Naive thymus-derived CD4-positive, alpha-beta T cell (primary cell): ENCODE measurements at regions not wholly inside any gene's neighbourhood (a gene's known extent, or its start where the extent isn't known, plus 50 kb on each side); places are given as distances from the start of the nearest gene placed in this dataset.

Experiments
- ATAC-seq: fragments of 150-1000 bp; cut with Tn5 transposase; 2 replicates; pipeline ENCODE4 v1.10.0; 2021; ENCODE audit warnings: mild to moderate bottlenecking, moderate library complexity
- CTCF ChIA-PET: fragments of 350-600 bp; sonication (Branson Sonifier 250); formaldehyde crosslinking; loops from one replicate; lab custom pipeline; 2021; ENCODE audit warnings: antibody characterized with exemption; lab: Charles Lee
- POLR2A ChIA-PET: fragments of 350-600 bp; sonication (Branson Sonifier 250); formaldehyde crosslinking; loops from one replicate; lab custom pipeline; 2021; ENCODE audit warnings: antibody characterized with exemption, inconsistent platforms; lab: Charles Lee
- DNase-seq, 9 donors: peaks; one replicate each; pipeline versions ENCODE4 v3.0.0 to v3.0.0-alpha.2; 2020 to 2022; ENCODE audit warnings: mixed read lengths in 1 of 9
- H3K27ac ChIP-seq: one replicate; pipeline ENCODE4 v1.7.0; 2013; ENCODE audit warnings: mild to moderate bottlenecking, low read depth, low read length, moderate library complexity
- H3K27me3 ChIP-seq, 2 donors: one replicate each; pipeline ENCODE4 v1.7.0; 2013; ENCODE audit warnings: low read length in 2 of 2, mild to moderate bottlenecking in 2 of 2, moderate library complexity in 2 of 2; ENCODE audit not compliant: control insufficient read depth in 2 of 2, insufficient read depth in 2 of 2
- H3K36me3 ChIP-seq, 3 experiments: 1 replicate in 2 of 3; 2 replicates in 1 of 3; pipeline ENCODE4 v1.7.0; 2013; ENCODE audit warnings: low read length in 3 of 3, mild to moderate bottlenecking in 3 of 3, moderate library complexity in 1 of 3; ENCODE audit not compliant: insufficient read depth in 3 of 3, control insufficient read depth in 2 of 3
- H3K4me1 ChIP-seq, 2 donors: one replicate each; pipeline ENCODE4 v1.7.0; 2013; ENCODE audit warnings: low read length in 2 of 2, mild to moderate bottlenecking in 2 of 2, moderate library complexity in 1 of 2; ENCODE audit not compliant: control insufficient read depth in 2 of 2, insufficient read depth in 2 of 2
- H3K4me3 ChIP-seq: 2 replicates; pipeline ENCODE4 v1.7.0; 2013; ENCODE audit warnings: mild to moderate bottlenecking, low read length
- H3K9me3 ChIP-seq, 3 experiments: 1 replicate in 2 of 3; 2 replicates in 1 of 3; pipeline ENCODE4 v1.7.0; 2013; ENCODE audit warnings: low read length in 3 of 3; ENCODE audit not compliant: control insufficient read depth in 2 of 3
- H3K27ac Mint-ChIP-seq, 9 donors: one replicate each; pipeline ENCODE4 v1.8.0; 2020 to 2022; ENCODE audit warnings: mixed read lengths in 9 of 9, mild to moderate bottlenecking in 8 of 9, moderate library complexity in 5 of 9, inconsistent platforms in 2 of 9
- H3K27me3 Mint-ChIP-seq, 5 donors: one replicate each; pipeline ENCODE4 v1.8.0; 2021 to 2022; ENCODE audit warnings: mixed read lengths in 5 of 5, mild to moderate bottlenecking in 1 of 5
- H3K36me3 Mint-ChIP-seq, 5 donors: one replicate each; pipeline ENCODE4 v1.8.0; 2020 to 2022; ENCODE audit warnings: mixed read lengths in 5 of 5, mild to moderate bottlenecking in 3 of 5, inconsistent platforms in 1 of 5
- H3K4me1 Mint-ChIP-seq, 7 donors: one replicate each; pipeline ENCODE4 v1.8.0; 2020 to 2022; ENCODE audit warnings: mixed read lengths in 7 of 7, mild to moderate bottlenecking in 3 of 7, inconsistent platforms in 1 of 7
- H3K4me3 Mint-ChIP-seq, 10 donors: one replicate each; pipeline ENCODE4 v1.8.0; 2020 to 2022; ENCODE audit warnings: mild to moderate bottlenecking in 10 of 10, mixed read lengths in 10 of 10, moderate library complexity in 6 of 10, inconsistent platforms in 2 of 10
- H3K9me3 Mint-ChIP-seq, 11 donors: one replicate each; pipeline ENCODE4 v1.8.0; 2020 to 2022; ENCODE audit warnings: mixed read lengths in 11 of 11, mild to moderate bottlenecking in 4 of 11, inconsistent platforms in 1 of 11, moderate library complexity in 1 of 11
- intact Hi-C, 2 donors: fragments of 100-400 bp; cut with micrococcal nuclease; formaldehyde crosslinking; loops; one replicate each; pipeline ENCODE4 v1.15.1; 2023

- H3K36me3 Mint-ChIP-seq, result peaks cover 0 to 4% (median 0%) of the 10 kb centered on the region in 5 donors
- peaks cover 0 to 3% (median 0%) of the 10 kb centered on the region in 11 donors for H3K9me3 Mint-ChIP-seq
- ChIA-PET POLR2A (no interaction called here), CTCF (no interaction called here)
- peaks cover 0 to 14% (median 5%) of the 10 kb centered on the region in 7 donors for H3K4me1 Mint-ChIP-seq
- H3K27ac ChIP-seq, result no peak overlapping the region
- H3K4me3 Mint-ChIP-seq, result no peak overlapping the region
- DNase-seq (no peak), ATAC-seq (no peak)
- no peaks in the 10 kb centered on the region for H3K9me3 ChIP-seq
- peaks cover 20 to 48% (median 29%) of the 10 kb centered on the region in 5 donors for H3K27me3 Mint-ChIP-seq
- H3K4me1 ChIP-seq, result no peaks in the 10 kb centered on the region
- no peaks in the 10 kb centered on the region for H3K36me3 ChIP-seq
- H3K27me3 ChIP-seq, result no peaks in the 10 kb centered on the region
- no peak overlapping the region for H3K27ac Mint-ChIP-seq
- no peak overlapping the region for H3K4me3 ChIP-seq
- intact Hi-C loops, result no loop called here
Observed at GRCh38 chr2:217011576-217011975, 151.7 kb upstream of the TNP1 start.

GRCh38 chr2:217010173-217010572, 150.3 kb upstream of the TNP1 start:
- ChIA-PET POLR2A (no interaction called here), CTCF (no interaction called here)
- H3K27ac Mint-ChIP-seq, result no peak overlapping the region

GRCh38 chr2:217008794-217009193, 148.9 kb upstream of the TNP1 start:
- Mint-ChIP-seq H3K4me1 (peaks cover 0 to 4% (median under 1%) of the 10 kb centered on the region in 7 donors), H3K4me3 (no peak overlapping the region), H3K27me3 (peaks cover 8 to 39% (median 25%) of the 10 kb centered on the region in 5 donors), H3K27ac (no peak overlapping the region), H3K36me3 (peaks cover 0 to 4% (median 0%) of the 10 kb centered on the region in 5 donors), H3K9me3 (peaks cover 0 to 6% (median 0%) of the 10 kb centered on the region in 11 donors)
- DNase-seq, result no peak
- Histone ChIP-seq H3K27me3 (no peaks in the 10 kb centered on the region), H3K9me3 (no peaks in the 10 kb centered on the region), H3K27ac (no peak overlapping the region), H3K36me3 (no peaks in the 10 kb centered on the region), H3K4me1 (no peaks in the 10 kb centered on the region), H3K4me3 (no peak overlapping the region)
- POLR2A ChIA-PET, result no interaction called here
- no peak for ATAC-seq
- CTCF ChIA-PET, result no interaction called here
- intact Hi-C loops, result no loop called here

More at GRCh38 chr2:217010173-217010572, 150.3 kb upstream of the TNP1 start:
- intact Hi-C loops, result no loop called here
- Histone ChIP-seq H3K27me3 (no peaks in the 10 kb centered on the region), H3K27ac (no peak overlapping the region), H3K9me3 (no peaks in the 10 kb centered on the region), H3K4me1 (no peaks in the 10 kb centered on the region), H3K4me3 (no peak overlapping the region), H3K36me3 (no peaks in the 10 kb centered on the region)
- Mint-ChIP-seq H3K4me1 (peaks cover 0 to 13% (median 5%) of the 10 kb centered on the region in 7 donors), H3K36me3 (peaks cover 0 to 4% (median 0%) of the 10 kb centered on the region in 5 donors), H3K4me3 (no peak overlapping the region), H3K9me3 (peaks cover 0 to 6% (median 0%) of the 10 kb centered on the region in 11 donors), H3K27me3 (peaks cover 20 to 43% (median 26%) of the 10 kb centered on the region in 5 donors)
- ATAC-seq, result no peak
- DNase-seq, result no peak

DNA sequence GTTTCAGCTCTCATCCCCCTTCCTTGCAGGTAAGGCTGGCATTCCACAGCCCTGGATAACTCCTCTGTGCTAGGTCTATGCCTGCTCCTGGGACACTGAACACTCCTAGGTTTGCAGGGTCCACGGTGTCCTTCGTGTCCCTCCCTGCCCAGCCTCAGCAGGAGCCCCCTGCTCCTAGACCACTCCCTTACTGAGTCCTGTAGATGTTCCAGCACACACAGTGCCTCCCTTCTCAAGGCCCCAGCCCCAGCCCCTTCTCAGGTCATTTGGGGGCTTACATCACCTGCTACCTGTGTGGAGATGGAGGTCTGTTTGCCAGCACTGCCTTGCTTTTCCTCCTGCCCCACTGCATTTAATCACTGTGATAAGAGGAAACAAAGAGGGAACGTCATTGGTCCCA, 146.4 kb upstream of the TNP1 start:
- H3K36me3 Mint-ChIP-seq, result no peaks in the 10 kb centered on the region
- intact Hi-C loops, result no loop called here

GRCh38 chr2:217004656-217005055, 144.8 kb upstream of the TNP1 start:
- no peaks in the 10 kb centered on the region for H3K4me1 ChIP-seq
- H3K27me3 ChIP-seq, result no peaks in the 10 kb centered on the region
- Mint-ChIP-seq H3K27ac (no peak overlapping the region), H3K36me3 (no peaks in the 10 kb centered on the region), H3K4me1 (peaks cover 0 to 2% (median 0%) of the 10 kb centered on the region in 7 donors), H3K27me3 (peaks cover 6 to 23% (median 14%) of the 10 kb centered on the region in 5 donors), H3K9me3 (peaks cover 0 to 6% (median 0%) of the 10 kb centered on the region in 11 donors), H3K4me3 (no peak overlapping the region)
- H3K4me3 ChIP-seq, result no peak overlapping the region
- ATAC-seq (no peak), DNase-seq (no peak)
- H3K36me3 ChIP-seq, result no peaks in the 10 kb centered on the region
- intact Hi-C loops, result no loop called here
- no peak overlapping the region for H3K27ac ChIP-seq
- POLR2A ChIA-PET, result no interaction called here
- CTCF ChIA-PET, result no interaction called here
- H3K9me3 ChIP-seq, result no peaks in the 10 kb centered on the region

More for the DNA sequence above, 146.4 kb upstream of the TNP1 start:
- Histone ChIP-seq H3K36me3 (no peaks in the 10 kb centered on the region), H3K4me1 (no peaks in the 10 kb centered on the region), H3K27me3 (no peaks in the 10 kb centered on the region), H3K27ac (no peak overlapping the region), H3K4me3 (no peak overlapping the region), H3K9me3 (no peaks in the 10 kb centered on the region)
- Mint-ChIP-seq H3K27me3 (peaks cover 3 to 29% (median 18%) of the 10 kb centered on the region in 5 donors), H3K4me3 (no peak overlapping the region), H3K4me1 (peaks cover 0 to 2% (median 0%) of the 10 kb centered on the region in 7 donors), H3K27ac (no peak overlapping the region), H3K9me3 (peaks cover 0 to 6% (median 0%) of the 10 kb centered on the region in 11 donors)
- DNase-seq (no peak), ATAC-seq (no peak)
- ChIA-PET CTCF (no interaction called here), POLR2A (no interaction called here)

GRCh38 chr2:217001740-217002139, 141.9 kb upstream of the TNP1 start:
- no peak for ATAC-seq
- Histone ChIP-seq H3K27me3 (no peaks in the 10 kb centered on the region), H3K4me3 (no peak overlapping the region), H3K36me3 (no peaks in the 10 kb centered on the region), H3K4me1 (no peaks in the 10 kb centered on the region), H3K27ac (no peak overlapping the region), H3K9me3 (no peaks in the 10 kb centered on the region)
- Mint-ChIP-seq H3K4me3 (no peak overlapping the region), H3K27ac (no peak overlapping the region), H3K9me3 (peaks cover 0 to 6% (median 0%) of the 10 kb centered on the region in 11 donors), H3K27me3 (peaks cover 6 to 21% (median 11%) of the 10 kb centered on the region in 5 donors), H3K4me1 (no peaks in the 10 kb centered on the region), H3K36me3 (no peaks in the 10 kb centered on the region)
- ChIA-PET CTCF (no interaction called here), POLR2A (no interaction called here)
- DNase-seq, result no peak
- intact Hi-C loops, result no loop called here

GRCh38 chr2:217000406-217000805, 140.5 kb upstream of the TNP1 start:
- Mint-ChIP-seq H3K36me3 (no peaks in the 10 kb centered on the region), H3K27ac (no peak overlapping the region), H3K27me3 (peaks cover 5 to 17% (median 10%) of the 10 kb centered on the region in 5 donors), H3K9me3 (peaks cover 0 to 4% (median 0%) of the 10 kb centered on the region in 11 donors), H3K4me1 (no peaks in the 10 kb centered on the region), H3K4me3 (no peak overlapping the region)
- Histone ChIP-seq H3K4me1 (no peaks in the 10 kb centered on the region), H3K9me3 (no peaks in the 10 kb centered on the region), H3K27ac (no peak overlapping the region), H3K27me3 (no peaks in the 10 kb centered on the region), H3K4me3 (no peak overlapping the region), H3K36me3 (no peaks in the 10 kb centered on the region)
- DNase-seq, result no peak
- intact Hi-C loops, result no loop called here
- no peak for ATAC-seq
- ChIA-PET CTCF (no interaction called here), POLR2A (no interaction called here)
